HG02642 (cell line): ENCODE measurements at regions not wholly inside any gene's neighbourhood (a gene's known extent, or its start where the extent isn't known, plus 50 kb on each side); places are given as distances from the start of the nearest gene placed in this dataset.

Experiments used
- ATAC-seq: cut with Tn5 transposase; IDR thresholded peaks from one replicate; pipeline ENCODE4 v1.9.1; 2021; ENCODE audit warnings: mild to moderate bottlenecking; ENCODE audit not compliant: unreplicated experiment, poor library complexity

- no peak for ATAC-seq
These were observed 678.1 kb downstream of the UQCRFS1 start for GRCh38 chr19:28534766-28535351.

DNA sequence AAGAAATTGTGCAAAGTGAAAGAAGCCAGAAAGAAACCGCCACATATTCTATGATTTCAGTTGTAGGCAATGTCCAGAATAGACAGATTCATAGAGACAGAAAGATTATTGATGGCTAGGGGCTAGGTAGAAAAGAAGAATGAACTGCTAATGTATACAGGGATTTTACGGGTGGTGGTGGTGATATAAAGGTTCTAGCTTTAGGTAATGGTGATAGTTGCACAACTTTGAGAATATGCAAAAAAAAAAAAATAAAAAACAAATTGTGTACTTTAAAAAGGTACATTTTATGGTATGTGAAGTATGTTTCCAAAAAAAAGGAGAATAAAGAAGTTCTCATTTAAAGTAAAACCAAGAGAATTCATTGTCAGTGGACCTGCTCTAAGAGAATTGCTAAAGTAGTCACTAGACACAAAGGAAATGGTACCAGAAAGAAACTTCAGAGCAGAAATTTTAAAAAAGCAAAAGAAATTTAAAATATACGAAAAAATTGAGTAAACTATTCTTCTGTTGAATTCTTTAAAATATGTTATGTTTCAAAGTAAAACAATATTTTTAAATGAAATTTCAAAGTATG lies 680.1 kb downstream of the UQCRFS1 start:
- no peak for ATAC-seq

- ATAC-seq: no peak
These were observed 681.0 kb downstream of the UQCRFS1 start for GRCh38 chr19:28531979-28532378.

GRCh38 chr19:28530406-28531035 lies 682.4 kb downstream of the UQCRFS1 start:
- no peak for ATAC-seq

GRCh38 chr19:28526038-28526437 lies 686.9 kb downstream of the UQCRFS1 start:
- ATAC-seq: no peak

- ATAC-seq: no peak
These were observed 689.3 kb downstream of the UQCRFS1 start for GRCh38 chr19:28523619-28524018.

- no peak for ATAC-seq
These were observed 690.4 kb downstream of the UQCRFS1 start for GRCh38 chr19:28522545-28522922.

GRCh38 chr19:28521614-28522544 lies 691.1 kb downstream of the UQCRFS1 start:
- no peak for ATAC-seq

GRCh38 chr19:28520998-28521568 lies 691.9 kb downstream of the UQCRFS1 start:
- ATAC-seq: no peak

DNA sequence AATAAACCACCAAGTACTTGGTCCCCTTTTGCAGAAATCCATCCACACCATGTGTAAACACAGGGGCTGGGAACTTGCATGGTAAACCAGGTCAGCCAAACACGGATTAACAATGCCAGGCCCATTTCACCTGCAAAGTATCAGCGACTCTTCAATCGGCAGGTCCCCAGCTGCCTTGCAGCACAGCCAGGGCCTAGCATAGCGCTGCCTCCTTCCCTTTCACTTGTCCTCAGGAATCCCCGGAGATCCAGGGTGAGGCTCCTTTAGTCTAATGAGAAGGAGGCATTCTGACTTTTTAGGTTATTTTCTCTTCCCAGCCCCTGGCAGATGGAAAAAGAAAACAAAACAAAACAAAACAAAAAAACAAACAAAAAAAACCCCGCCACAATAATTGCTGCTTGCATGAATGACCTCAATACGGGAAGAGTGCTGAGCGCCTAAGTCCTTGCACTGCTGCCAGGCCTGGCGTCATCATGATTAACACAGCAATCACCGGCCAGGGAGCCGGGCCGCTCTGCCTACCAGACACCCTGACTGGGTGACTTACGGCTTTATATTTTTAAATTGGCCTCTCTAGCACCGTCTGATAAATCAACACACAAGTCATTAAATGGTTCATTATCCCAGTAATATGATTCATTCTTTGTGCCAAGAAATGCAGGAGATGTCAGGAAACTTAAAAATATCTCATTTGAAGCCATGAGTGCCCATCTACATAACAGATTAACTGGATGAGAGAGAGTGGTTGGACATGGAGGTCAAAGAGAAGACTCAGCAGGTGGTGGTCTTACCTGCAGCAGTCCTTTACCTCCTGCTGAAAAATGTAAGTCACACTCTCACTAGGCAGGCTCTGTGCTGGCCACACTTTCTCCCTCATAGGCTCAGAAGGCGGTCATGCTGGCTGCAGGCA lies 692.7 kb downstream of the UQCRFS1 start:
- ATAC-seq: no peak

GRCh38 chr19:28519218-28519779 lies 693.7 kb downstream of the UQCRFS1 start:
- ATAC-seq: no peak

DNA sequence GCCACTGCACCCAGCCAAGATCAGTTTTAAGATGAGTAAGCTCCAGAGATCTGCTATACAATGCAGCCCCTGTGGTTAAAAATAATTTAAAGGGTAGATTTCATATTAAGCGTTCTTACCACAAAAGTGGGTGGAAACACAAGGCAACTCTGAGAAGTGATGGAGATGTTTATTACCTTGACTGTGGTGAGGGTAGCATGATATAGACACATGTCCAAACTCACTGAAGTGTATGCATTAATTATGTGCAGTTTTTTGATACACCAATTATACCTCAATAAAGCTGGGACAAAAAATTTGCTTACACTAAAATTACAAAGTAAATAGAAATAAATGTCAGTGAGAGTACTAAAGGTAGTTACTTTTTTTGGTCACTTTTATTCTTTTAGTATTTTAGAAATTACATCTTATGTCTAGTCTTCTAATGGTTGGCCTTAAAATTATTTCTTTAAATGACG lies 696.5 kb downstream of the UQCRFS1 start:
- ATAC-seq: no peak

DNA sequence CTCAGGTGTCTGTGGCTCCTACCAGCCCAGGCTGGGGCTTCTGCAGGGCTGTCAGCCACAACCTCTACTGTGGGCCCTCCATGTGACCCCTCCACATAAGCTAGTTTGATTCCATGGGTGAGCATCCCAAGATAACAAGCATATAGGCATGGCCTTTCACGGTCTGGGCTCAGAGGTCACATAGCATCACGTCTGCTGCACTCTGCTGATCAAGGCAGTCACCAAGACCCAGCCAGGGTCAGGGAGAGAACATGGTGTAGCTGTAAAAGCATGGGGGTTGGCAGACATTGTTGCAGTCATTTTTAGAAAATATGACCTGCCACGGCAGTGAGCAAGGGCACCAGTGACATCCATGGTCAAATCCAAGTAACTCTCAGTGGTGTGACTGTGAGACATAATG lies 698.8 kb downstream of the UQCRFS1 start:
- ATAC-seq: no peak

- no peak for ATAC-seq
These were observed 701.3 kb downstream of the UQCRFS1 start for GRCh38 chr19:28511655-28512054.

DNA sequence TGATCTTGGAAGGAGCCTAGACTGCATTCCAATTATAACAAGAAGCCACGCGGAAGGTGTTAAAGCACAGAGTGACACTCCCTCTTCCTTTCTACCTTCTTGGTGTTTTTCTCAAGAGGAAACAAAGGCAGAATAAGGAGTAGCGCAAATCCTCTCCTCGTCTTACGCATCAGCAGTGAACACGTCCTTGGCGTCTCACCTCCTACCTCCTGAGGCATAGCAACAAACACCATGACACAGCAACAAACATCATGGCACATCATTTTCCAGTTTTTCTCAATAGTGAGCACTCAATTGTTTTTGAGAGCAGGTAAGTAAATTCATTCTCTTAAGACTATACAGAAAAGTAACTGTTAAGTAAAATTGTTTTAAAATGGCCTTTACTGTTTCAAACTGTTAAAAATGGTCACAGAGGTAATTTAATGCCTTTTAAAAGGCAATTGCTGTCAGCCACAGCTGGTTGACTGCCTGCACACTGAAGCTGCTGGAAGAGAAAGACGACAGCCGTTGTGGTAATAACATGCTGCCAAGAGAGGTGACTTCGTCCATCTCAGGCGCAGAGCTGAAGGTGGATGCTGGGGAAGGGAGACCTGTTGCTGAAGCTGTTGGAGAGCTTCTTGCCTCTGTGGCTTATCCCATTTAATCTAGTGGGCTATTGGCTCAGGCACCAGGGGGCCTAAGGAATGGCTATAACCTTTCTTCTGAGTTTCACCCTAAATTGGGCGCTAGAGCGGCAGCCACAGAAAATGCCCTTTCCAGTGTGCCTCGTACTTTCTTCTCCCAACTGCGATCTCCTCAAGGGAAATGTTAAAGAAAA lies 703.7 kb downstream of the UQCRFS1 start:
- ATAC-seq: no peak

GRCh38 chr19:28508666-28509065 lies 704.3 kb downstream of the UQCRFS1 start:
- ATAC-seq: no peak

- no peak for ATAC-seq
These were observed 707.0 kb downstream of the UQCRFS1 start for GRCh38 chr19:28505933-28506332.

GRCh38 chr19:28505134-28505533 lies 707.8 kb downstream of the UQCRFS1 start:
- no peak for ATAC-seq
